Panc1 (cell line): ENCODE measurements at regions not wholly inside any gene's neighbourhood (a gene's known extent, or its start where the extent isn't known, plus 50 kb on each side); places are given as distances from the start of the nearest gene placed in this dataset.

Experiments used
- ATAC-seq: fragments of 200-7000 bp; cut with Tn5 transposase; 2 replicates; pipeline ENCODE4 v1.9.1; 2020; ENCODE audit warnings: mild to moderate bottlenecking, moderate library complexity
- BruUV-seq: library from RNA; stranded (reverse); fragments of 400-500 nt; replicated peaks from 2 replicates; lab custom pipeline; 2021; lab: Mats Ljungman, UMichigan
- CTCF ChIA-PET: fragments of 300-600 bp; sonication (Branson Sonifier 250); formaldehyde crosslinking; loops from one replicate; lab custom pipeline; 2022; ENCODE audit warnings: antibody characterized with exemption; lab: Charles Lee
- POLR2A ChIA-PET: fragments of 300-600 bp; sonication (Branson Sonifier 250); formaldehyde crosslinking; loops from one replicate; lab custom pipeline; 2022; ENCODE audit warnings: antibody characterized with exemption; lab: Charles Lee
- DNase-seq: peaks from one replicate; pipeline ENCODE4 v3.0.0-alpha.2; 2010; ENCODE audit warnings: low read depth, low spot score
- H3K27ac ChIP-seq: 2 replicates; pipeline ENCODE4 v1.5.1; 2011; ENCODE audit warnings: mild to moderate bottlenecking, low read length, inconsistent platforms
- H3K27me3 ChIP-seq: fragments of 200-500 bp; sonication (Bioruptor generic); 2 replicates; pipeline ENCODE4 v1.6.0; 2014; ENCODE audit warnings: low read length, inconsistent platforms; ENCODE audit not compliant: control insufficient read depth, insufficient read depth
- H3K36me3 ChIP-seq: fragments of 200-500 bp; sonication (Bioruptor generic); 2 replicates; pipeline ENCODE4 v1.5.1; 2014; ENCODE audit warnings: inconsistent platforms, mild to moderate bottlenecking, low read length, moderate library complexity; ENCODE audit not compliant: control insufficient read depth, insufficient read depth
- H3K4me1 ChIP-seq: 2 replicates; pipeline ENCODE4 v1.5.1; 2011; ENCODE audit warnings: inconsistent platforms, mild to moderate bottlenecking, low read length, moderate library complexity; ENCODE audit not compliant: control insufficient read depth, insufficient read depth
- H3K4me3 ChIP-seq, 2 experiments: 2 replicates each; pipeline ENCODE4 v1.5.1; 2011 to 2012; ENCODE audit warnings: low read depth in 2 of 2, low read length in 2 of 2, mild to moderate bottlenecking in 2 of 2, inconsistent platforms in 1 of 2, moderate library complexity in 1 of 2
- H3K9me3 ChIP-seq: fragments of 200-500 bp; sonication (Bioruptor generic); 2 replicates; pipeline ENCODE4 v1.5.1; 2014; ENCODE audit warnings: low read depth, mild to moderate bottlenecking, inconsistent platforms, low read length, moderate library complexity; ENCODE audit not compliant: control insufficient read depth, insufficient read depth
- POLR2AphosphoS5 ChIP-seq: IDR thresholded peaks from 2 replicates; pipeline ENCODE4 v1.6.1; 2012; ENCODE audit warnings: mild to moderate bottlenecking, low read depth, low read length, moderate library complexity
- SIN3A ChIP-seq: IDR thresholded peaks from 2 replicates; pipeline ENCODE4 v1.6.1; 2012; ENCODE audit warnings: low read depth, mild to moderate bottlenecking, low read length, moderate library complexity, borderline replicate concordance; ENCODE audit not compliant: insufficient read depth
- TCF7L2 ChIP-seq: IDR thresholded peaks from 2 replicates; pipeline ENCODE4 v1.6.1; 2011; ENCODE audit warnings: mild to moderate bottlenecking, low read depth, low read length, inconsistent platforms
- in situ Hi-C: cut with HindIII; loops from 2 replicates; pipeline ENCODE4 v1.10.0; 2016; ENCODE audit warnings: low sequenced_read_pairs, low pct_unique_long_range_greater_than_20kb
- intact Hi-C: fragments of 100-400 bp; cut with micrococcal nuclease; formaldehyde crosslinking; loops from one replicate; pipeline ENCODE4 v1.10.0; 2022; ENCODE audit not compliant: unreplicated experiment
- TF ChIP-seq, protein P1 (sequence below): fragments of 450-650 bp; IDR thresholded peaks from 2 replicates; pipeline ENCODE4 v1.5.1; 2017; ENCODE audit warnings: mild to moderate bottlenecking
- TF ChIP-seq, protein P2 (sequence below), 2 experiments: IDR thresholded peaks; 2 replicates each; pipeline ENCODE4 v1.6.1; 2011 to 2012; ENCODE audit warnings: low read depth in 2 of 2, control low read depth in 1 of 2, low read length in 1 of 2, mild to moderate bottlenecking in 1 of 2, moderate library complexity in 1 of 2; ENCODE audit not compliant: insufficient read depth in 1 of 2

DNA sequence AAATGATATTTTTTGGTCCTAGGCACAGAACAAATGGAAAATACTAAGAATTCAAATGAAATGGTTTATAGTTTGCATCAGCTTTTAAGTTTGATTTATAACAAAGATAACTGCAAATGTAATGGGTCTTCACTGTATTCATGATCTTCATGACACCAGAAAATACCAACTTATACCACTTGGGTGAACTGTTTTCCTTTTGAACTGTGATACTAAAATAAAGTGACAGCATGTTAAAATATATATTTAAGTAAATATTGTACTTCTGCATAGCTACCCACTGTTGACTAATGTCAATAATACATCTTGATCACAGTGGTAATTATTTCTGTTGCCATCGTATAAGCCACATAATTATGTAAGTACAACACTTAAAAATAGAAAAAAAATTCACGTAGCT lies 442.0 kb upstream of the ANKRD30A start:
- no peaks in the 10 kb centered on the region for H3K4me1 ChIP-seq
- no peaks in the 10 kb centered on the region for H3K36me3 ChIP-seq
- no peaks in the 10 kb centered on the region for H3K9me3 ChIP-seq
- no peaks in the 10 kb centered on the region for H3K27me3 ChIP-seq
- H3K4me3 ChIP-seq = no peak overlapping the region
- in situ Hi-C loops (no loop called here), intact Hi-C loops (no loop called here)
- ATAC-seq (no peak), DNase-seq (no peak)
- TF ChIP-seq TCF7L2 = no peak
- no peak overlapping the region for H3K27ac ChIP-seq
- no TSS peak for BruUV-seq
- CTCF ChIA-PET = no interaction called here
- POLR2A ChIA-PET = no interaction called here

DNA sequence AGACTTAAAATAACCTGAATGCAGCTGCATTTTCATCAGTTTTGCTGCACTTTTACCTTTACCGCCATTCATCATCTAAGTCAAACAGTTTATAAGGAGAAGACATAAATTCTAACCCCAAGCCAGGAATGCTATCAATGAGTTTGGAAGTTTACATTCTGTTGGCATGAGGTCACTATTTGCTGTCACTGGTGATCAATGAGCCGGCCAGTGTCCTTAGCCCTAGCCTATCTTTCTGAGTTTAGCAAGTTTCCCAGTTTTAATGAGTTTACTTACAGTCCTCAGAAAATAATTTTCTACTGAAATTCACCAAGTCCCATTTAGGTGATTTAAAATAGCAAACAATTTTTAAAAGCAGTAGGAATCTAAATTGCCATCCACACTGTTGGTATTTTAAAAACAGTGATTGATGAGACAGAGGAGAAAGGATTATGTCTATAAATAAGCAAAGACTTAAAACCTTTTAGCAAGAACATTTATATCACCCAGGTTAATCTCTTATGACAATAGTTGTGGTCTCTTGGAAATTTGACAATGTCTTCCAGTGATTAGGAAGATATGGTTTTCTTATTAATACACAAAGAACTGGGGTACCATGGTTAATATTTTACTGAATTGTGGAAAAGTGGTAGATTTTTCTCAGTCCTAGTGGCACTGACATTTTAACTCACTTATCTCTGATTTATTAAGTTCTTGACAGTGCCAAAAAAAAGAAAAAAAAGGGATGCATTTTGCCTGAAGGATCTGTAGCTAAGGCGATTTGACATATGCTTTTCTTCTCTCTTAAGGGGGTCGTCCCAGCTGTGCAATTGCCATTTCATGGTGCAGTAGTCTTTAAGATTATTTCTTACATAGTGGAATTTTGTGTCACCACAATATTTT lies 443.4 kb upstream of the ANKRD30A start:
- ChIA-PET POLR2A (no interaction called here), CTCF (no interaction called here)
- Histone ChIP-seq H3K36me3 (no peaks in the 10 kb centered on the region), H3K4me1 (no peaks in the 10 kb centered on the region), H3K27ac (no peak overlapping the region), H3K9me3 (no peaks in the 10 kb centered on the region), H3K27me3 (no peaks in the 10 kb centered on the region), H3K4me3 (no peak overlapping the region)
- TF ChIP-seq POLR2AphosphoS5 (no peak), TCF7L2 (no peak), SIN3A (no peak)
- TF ChIP-seq, protein P1, sequence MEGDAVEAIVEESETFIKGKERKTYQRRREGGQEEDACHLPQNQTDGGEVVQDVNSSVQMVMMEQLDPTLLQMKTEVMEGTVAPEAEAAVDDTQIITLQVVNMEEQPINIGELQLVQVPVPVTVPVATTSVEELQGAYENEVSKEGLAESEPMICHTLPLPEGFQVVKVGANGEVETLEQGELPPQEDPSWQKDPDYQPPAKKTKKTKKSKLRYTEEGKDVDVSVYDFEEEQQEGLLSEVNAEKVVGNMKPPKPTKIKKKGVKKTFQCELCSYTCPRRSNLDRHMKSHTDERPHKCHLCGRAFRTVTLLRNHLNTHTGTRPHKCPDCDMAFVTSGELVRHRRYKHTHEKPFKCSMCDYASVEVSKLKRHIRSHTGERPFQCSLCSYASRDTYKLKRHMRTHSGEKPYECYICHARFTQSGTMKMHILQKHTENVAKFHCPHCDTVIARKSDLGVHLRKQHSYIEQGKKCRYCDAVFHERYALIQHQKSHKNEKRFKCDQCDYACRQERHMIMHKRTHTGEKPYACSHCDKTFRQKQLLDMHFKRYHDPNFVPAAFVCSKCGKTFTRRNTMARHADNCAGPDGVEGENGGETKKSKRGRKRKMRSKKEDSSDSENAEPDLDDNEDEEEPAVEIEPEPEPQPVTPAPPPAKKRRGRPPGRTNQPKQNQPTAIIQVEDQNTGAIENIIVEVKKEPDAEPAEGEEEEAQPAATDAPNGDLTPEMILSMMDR = no peak
- TF ChIP-seq, protein P2, sequence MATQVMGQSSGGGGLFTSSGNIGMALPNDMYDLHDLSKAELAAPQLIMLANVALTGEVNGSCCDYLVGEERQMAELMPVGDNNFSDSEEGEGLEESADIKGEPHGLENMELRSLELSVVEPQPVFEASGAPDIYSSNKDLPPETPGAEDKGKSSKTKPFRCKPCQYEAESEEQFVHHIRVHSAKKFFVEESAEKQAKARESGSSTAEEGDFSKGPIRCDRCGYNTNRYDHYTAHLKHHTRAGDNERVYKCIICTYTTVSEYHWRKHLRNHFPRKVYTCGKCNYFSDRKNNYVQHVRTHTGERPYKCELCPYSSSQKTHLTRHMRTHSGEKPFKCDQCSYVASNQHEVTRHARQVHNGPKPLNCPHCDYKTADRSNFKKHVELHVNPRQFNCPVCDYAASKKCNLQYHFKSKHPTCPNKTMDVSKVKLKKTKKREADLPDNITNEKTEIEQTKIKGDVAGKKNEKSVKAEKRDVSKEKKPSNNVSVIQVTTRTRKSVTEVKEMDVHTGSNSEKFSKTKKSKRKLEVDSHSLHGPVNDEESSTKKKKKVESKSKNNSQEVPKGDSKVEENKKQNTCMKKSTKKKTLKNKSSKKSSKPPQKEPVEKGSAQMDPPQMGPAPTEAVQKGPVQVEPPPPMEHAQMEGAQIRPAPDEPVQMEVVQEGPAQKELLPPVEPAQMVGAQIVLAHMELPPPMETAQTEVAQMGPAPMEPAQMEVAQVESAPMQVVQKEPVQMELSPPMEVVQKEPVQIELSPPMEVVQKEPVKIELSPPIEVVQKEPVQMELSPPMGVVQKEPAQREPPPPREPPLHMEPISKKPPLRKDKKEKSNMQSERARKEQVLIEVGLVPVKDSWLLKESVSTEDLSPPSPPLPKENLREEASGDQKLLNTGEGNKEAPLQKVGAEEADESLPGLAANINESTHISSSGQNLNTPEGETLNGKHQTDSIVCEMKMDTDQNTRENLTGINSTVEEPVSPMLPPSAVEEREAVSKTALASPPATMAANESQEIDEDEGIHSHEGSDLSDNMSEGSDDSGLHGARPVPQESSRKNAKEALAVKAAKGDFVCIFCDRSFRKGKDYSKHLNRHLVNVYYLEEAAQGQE (IDR thresholded peaks at IDR 0.05; ENCODE audit: insufficient read depth in 1 of 2, low read depth in 2 of 2, low read length in 1 of 2) = no peak
- ATAC-seq = no peak
- intact Hi-C loops (no loop called here), in situ Hi-C loops (no loop called here)
- no TSS peak for BruUV-seq
- DNase-seq = no peak

DNA sequence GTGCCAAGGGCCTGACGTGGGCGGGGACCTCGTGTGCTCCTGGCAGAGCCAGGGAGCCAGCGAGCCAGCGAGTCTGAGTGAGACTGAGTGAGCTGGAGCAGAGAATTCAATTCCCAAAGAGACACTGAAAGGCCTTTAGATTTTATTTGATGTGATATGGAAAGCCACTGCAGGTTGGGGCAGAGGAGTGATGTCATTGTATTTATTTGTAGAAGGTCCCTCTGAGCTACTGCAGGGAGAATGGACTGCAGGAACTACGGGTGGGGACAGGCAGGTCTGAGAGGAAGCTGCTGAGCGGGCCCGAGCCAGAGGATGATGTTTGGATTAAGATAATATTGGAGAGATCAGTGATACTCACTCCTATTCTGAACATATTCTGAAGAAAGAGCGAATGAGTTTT lies 445.8 kb upstream of the ANKRD30A start:
- H3K4me3 ChIP-seq = no peak overlapping the region
- CTCF ChIA-PET = no interaction called here
- H3K27ac ChIP-seq = no peak overlapping the region
- no peaks in the 10 kb centered on the region for H3K27me3 ChIP-seq
- POLR2A ChIA-PET = no interaction called here
- H3K4me1 ChIP-seq = no peaks in the 10 kb centered on the region
- no peaks in the 10 kb centered on the region for H3K36me3 ChIP-seq
- no peak for ATAC-seq
- TF ChIP-seq SIN3A (no peak), TCF7L2 (no peak), POLR2AphosphoS5 (no peak)
- TF ChIP-seq, protein P2 (IDR thresholded peaks at IDR 0.05; ENCODE audit: insufficient read depth in 1 of 2, low read depth in 2 of 2, low read length in 1 of 2) = no peak
- TF ChIP-seq, protein P1 = no peak
- in situ Hi-C loops (no loop called here), intact Hi-C loops (no loop called here)
- BruUV-seq = no TSS peak
- DNase-seq = no peak
- H3K9me3 ChIP-seq = no peaks in the 10 kb centered on the region
